Immature natural killer cell (primary cell): ENCODE measurements at regions not wholly inside any gene's neighbourhood (a gene's known extent, or its start where the extent isn't known, plus 50 kb on each side); places are given as distances from the start of the nearest gene placed in this dataset.

ENCODE experiments used
- DNase-seq, 3 donors: peaks; one replicate each; pipeline ENCODE4 v3.0.0; 2022; ENCODE audit warnings: mixed read lengths in 1 of 3
- H3K27ac Mint-ChIP-seq, 6 donors: one replicate each; pipeline ENCODE4 v1.8.0; 2020; ENCODE audit warnings: mixed read lengths in 6 of 6, mild to moderate bottlenecking in 5 of 6, inconsistent platforms in 4 of 6, moderate library complexity in 3 of 6
- H3K27me3 Mint-ChIP-seq, 3 donors: one replicate each; pipeline ENCODE4 v1.8.0; 2020 to 2021; ENCODE audit warnings: low read depth in 3 of 3, mild to moderate bottlenecking in 3 of 3, mixed read lengths in 3 of 3, moderate library complexity in 3 of 3, inconsistent platforms in 1 of 3
- H3K36me3 Mint-ChIP-seq, 3 donors: one replicate each; pipeline ENCODE4 v1.8.0; 2020; ENCODE audit warnings: mixed read lengths in 3 of 3, inconsistent platforms in 2 of 3, mild to moderate bottlenecking in 2 of 3
- H3K4me1 Mint-ChIP-seq, 2 donors: one replicate each; pipeline ENCODE4 v1.8.0; 2020; ENCODE audit warnings: inconsistent platforms in 2 of 2, mild to moderate bottlenecking in 2 of 2, mixed read lengths in 2 of 2, moderate library complexity in 1 of 2
- H3K4me3 Mint-ChIP-seq, 5 donors: one replicate each; pipeline ENCODE4 v1.8.0; 2020; ENCODE audit warnings: mild to moderate bottlenecking in 5 of 5, mixed read lengths in 5 of 5, inconsistent platforms in 3 of 5, moderate library complexity in 3 of 5
- H3K9me3 Mint-ChIP-seq, 6 donors: one replicate each; pipeline ENCODE4 v1.8.0; 2020; ENCODE audit warnings: mild to moderate bottlenecking in 6 of 6, mixed read lengths in 6 of 6, inconsistent platforms in 4 of 6, moderate library complexity in 3 of 6

DNA sequence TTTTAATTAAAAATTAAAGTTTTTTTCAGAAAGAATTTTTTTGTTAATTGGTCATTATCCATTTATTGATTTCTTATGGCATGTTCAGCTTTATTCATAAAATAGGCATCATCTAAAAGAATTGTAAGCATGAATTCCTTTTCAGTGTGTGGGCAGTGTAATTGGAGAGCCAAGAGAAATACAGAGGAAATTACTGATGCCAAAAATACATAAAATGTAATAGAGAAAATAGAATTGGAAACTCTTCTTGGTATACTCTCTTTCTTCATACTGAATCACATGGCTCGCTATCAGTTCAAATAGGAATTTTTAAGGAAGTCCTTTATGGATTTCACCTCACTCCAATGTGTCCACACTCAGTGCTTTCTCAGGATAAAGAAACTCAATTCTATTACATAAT, 663.6 kb upstream of the NRXN1 start:
- Mint-ChIP-seq H3K4me1 (no peaks in the 10 kb centered on the region), H3K4me3 (no peak overlapping the region), H3K27ac (no peak overlapping the region), H3K27me3 (no peaks in the 10 kb centered on the region), H3K36me3 (no peaks in the 10 kb centered on the region), H3K9me3 (peaks cover 0 to 34% (median 12%) of the 10 kb centered on the region in 6 donors)
- no peak for DNase-seq

DNA sequence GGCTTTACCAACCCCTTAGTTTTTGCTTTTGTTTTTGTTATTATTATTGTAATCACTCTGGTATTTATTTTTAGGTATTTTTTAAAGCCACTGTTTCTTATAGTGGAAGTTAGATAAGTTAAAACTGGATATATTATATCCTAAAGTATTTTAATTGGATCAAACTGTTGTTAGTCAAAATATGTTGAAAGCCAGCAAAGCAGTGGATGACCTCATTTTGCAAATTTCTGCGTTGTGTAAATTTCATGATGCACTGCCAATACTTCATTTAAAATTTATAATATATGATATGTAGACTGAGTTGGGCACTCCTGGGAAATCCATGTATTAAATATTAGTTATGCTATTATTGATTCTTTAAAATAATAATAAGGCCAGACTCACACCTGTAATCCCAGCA, 661.7 kb upstream of the NRXN1 start:
- Mint-ChIP-seq H3K4me3 (no peak overlapping the region), H3K27me3 (no peaks in the 10 kb centered on the region), H3K4me1 (no peaks in the 10 kb centered on the region), H3K36me3 (no peaks in the 10 kb centered on the region), H3K9me3 (peaks cover 0 to 26% (median 13%) of the 10 kb centered on the region in 6 donors), H3K27ac (no peak overlapping the region)
- no peak for DNase-seq

DNA sequence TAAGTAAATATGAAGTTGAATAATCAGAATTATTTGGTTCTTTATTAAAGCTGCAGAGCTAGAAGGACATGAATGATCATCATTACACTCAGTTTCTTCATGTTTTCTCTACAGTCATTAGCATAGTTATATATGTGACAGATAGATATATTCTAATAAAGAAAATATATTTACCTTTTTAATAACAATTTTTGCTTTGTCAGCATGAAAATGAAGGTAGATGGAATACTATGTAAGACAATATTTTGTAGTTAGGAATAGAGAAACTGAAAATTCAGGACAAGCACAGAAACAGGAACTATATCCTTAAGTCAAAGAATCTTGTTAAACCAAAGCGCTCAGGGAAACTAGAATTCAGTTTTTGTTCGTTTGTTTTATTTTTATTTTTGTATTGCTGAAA, 649.9 kb upstream of the NRXN1 start:
- H3K4me1 Mint-ChIP-seq, result no peaks in the 10 kb centered on the region
- no peak overlapping the region for H3K4me3 Mint-ChIP-seq
- peaks cover 8 to 45% (median 20%) of the 10 kb centered on the region in 6 donors for H3K9me3 Mint-ChIP-seq
- no peaks in the 10 kb centered on the region for H3K36me3 Mint-ChIP-seq
- H3K27ac Mint-ChIP-seq, result no peak overlapping the region
- H3K27me3 Mint-ChIP-seq, result no peaks in the 10 kb centered on the region
- DNase-seq, result no peak

DNA sequence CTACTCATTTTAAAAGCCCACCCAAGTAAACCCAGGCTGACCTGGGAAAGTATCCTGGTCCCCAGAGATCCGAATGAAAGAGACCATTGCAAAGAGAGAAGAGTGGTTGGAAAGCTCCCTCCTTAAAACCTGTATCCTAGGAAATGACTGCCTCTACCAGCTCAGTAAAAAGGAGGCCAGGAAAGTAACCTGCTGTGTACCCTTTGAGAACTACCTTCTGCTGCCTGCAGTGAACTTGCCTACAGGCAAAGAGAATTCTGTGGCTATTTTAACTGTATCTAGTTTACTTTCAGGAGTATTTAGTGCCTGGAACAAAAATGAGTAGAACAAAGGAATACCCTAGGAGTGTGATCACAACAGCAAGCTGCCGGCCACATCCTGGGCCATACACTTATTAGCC, 641.7 kb upstream of the NRXN1 start:
- no peak for DNase-seq
- Mint-ChIP-seq H3K4me1 (no peaks in the 10 kb centered on the region), H3K36me3 (no peaks in the 10 kb centered on the region), H3K4me3 (no peak overlapping the region), H3K27ac (no peak overlapping the region), H3K27me3 (peaks cover 0 to 1% (median 0%) of the 10 kb centered on the region in 3 donors), H3K9me3 (peaks cover 4 to 52% (median 17%) of the 10 kb centered on the region in 6 donors)

DNA sequence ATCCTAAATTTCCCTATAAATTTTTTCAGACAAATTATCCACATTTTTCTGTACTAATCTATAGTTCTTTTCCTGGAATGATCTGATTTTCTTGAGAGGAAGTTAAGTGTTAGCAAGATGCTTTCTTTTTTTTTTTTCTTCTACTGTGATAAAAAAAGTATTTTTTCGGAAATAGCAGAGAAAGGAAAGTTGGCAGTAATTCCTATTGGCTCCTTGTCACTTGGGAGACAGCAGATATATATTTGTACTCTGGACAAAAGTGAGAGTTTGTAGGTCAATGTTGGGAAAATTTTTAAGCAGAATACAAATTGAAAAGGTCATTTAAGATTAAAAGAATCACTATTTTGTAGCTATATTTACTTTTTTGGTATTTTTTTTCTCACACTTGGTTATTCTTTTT, 635.7 kb upstream of the NRXN1 start:
- H3K27ac Mint-ChIP-seq, result no peak overlapping the region

DNA sequence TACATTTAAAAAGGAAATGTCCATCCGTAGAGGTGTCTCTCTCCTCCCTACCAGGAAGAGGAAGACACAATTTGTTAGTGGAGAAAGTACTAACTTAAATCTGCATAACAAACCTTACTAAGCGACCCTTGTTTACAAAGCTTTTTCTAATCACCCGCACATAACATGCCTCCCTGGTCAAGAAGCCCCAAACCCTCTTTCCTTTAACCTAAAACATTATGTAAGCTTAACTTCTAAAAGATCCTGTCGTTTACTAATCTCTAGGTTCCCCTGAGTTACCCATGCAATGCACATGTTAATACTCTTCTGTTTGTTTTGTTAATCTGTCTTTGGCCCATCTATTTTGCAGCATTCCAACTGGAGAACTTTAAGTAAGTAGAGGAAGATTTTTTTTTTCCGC, 630.3 kb upstream of the NRXN1 start:
- no peak overlapping the region for H3K27ac Mint-ChIP-seq
- peaks cover 2 to 47% (median 27%) of the 10 kb centered on the region in 6 donors for H3K9me3 Mint-ChIP-seq
- DNase-seq, result no peak
- no peak overlapping the region for H3K4me3 Mint-ChIP-seq
- no peaks in the 10 kb centered on the region for H3K27me3 Mint-ChIP-seq
- no peaks in the 10 kb centered on the region for H3K4me1 Mint-ChIP-seq
- H3K36me3 Mint-ChIP-seq, result no peaks in the 10 kb centered on the region

More for the DNA sequence above, 635.7 kb upstream of the NRXN1 start:
- no peak overlapping the region for H3K4me3 Mint-ChIP-seq
- no peak for DNase-seq
- no peaks in the 10 kb centered on the region for H3K27me3 Mint-ChIP-seq
- H3K36me3 Mint-ChIP-seq, result no peaks in the 10 kb centered on the region
- peaks cover 2 to 45% (median 23%) of the 10 kb centered on the region in 6 donors for H3K9me3 Mint-ChIP-seq
- no peaks in the 10 kb centered on the region for H3K4me1 Mint-ChIP-seq

DNA sequence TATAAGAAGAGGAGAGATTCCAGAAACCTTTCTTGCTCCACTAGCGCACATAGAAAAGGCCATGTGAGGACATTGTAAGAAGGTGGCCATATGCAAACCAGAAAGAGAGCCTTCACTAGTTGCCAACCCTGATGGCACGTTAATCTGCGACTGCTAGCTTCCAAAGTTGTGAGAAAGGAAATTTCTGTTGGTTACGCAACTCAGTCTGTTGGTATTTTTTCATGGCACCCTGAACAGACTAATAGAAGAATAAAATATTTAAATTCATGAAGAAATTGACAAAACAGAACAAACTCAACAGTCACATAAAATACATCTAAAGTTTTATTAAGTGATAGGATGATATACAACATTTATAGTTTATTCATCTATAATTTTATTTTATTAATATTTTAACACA, 625.9 kb upstream of the NRXN1 start:
- Mint-ChIP-seq H3K27ac (no peak overlapping the region), H3K9me3 (peaks cover 14 to 57% (median 32%) of the 10 kb centered on the region in 6 donors), H3K4me1 (no peaks in the 10 kb centered on the region), H3K4me3 (no peak overlapping the region), H3K36me3 (no peaks in the 10 kb centered on the region), H3K27me3 (no peaks in the 10 kb centered on the region)
- DNase-seq, result no peak

DNA sequence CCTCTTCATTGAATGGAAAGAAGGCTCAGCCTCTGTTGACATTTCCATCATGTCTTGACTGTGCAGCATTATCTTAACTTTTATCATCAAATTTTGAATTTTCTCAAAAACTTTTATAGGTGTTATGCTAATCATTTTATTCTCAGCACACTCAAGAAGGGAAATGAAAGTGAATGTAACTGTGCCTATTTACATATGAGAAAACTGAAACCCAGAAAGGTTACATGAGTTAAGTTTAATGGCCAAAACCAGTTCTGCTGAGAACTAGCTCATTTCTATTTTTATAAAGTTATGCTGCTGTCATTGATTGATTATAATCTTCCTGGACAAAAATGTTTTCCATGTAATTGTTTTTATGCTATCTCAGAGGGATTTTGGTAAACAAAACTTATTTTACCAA, 618.8 kb upstream of the NRXN1 start:
- Mint-ChIP-seq H3K27me3 (peaks cover 0 to 2% (median 0%) of the 10 kb centered on the region in 3 donors), H3K4me1 (no peaks in the 10 kb centered on the region), H3K4me3 (no peak overlapping the region), H3K36me3 (no peaks in the 10 kb centered on the region), H3K9me3 (peaks cover 12 to 38% (median 24%) of the 10 kb centered on the region in 6 donors), H3K27ac (no peak overlapping the region)
- no peak for DNase-seq

DNA sequence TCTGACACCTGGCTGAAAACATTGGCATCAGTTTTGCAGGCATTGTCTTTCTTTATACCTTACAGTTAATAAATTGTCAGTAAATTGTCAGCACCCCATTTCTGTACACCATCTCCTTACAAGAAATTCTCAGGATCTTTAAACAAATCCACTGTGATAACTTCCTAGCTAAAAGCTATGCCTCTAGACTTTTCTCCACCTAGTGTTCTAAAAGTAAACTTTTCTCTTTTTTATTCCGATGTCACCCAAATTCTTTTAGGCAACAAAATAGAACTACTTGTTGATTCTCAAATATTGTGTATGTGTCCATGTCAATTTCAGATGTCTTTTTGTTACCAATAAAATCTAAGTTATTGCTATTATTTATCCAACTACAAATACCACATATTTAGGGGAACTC, 617.4 kb upstream of the NRXN1 start:
- peaks cover 0 to 2% (median 0%) of the 10 kb centered on the region in 3 donors for H3K27me3 Mint-ChIP-seq
- H3K36me3 Mint-ChIP-seq, result no peaks in the 10 kb centered on the region
- H3K9me3 Mint-ChIP-seq, result peaks cover 15 to 42% (median 30%) of the 10 kb centered on the region in 6 donors
- H3K4me3 Mint-ChIP-seq, result no peak overlapping the region
- H3K27ac Mint-ChIP-seq, result no peak overlapping the region
- no peaks in the 10 kb centered on the region for H3K4me1 Mint-ChIP-seq
- DNase-seq, result no peak

DNA sequence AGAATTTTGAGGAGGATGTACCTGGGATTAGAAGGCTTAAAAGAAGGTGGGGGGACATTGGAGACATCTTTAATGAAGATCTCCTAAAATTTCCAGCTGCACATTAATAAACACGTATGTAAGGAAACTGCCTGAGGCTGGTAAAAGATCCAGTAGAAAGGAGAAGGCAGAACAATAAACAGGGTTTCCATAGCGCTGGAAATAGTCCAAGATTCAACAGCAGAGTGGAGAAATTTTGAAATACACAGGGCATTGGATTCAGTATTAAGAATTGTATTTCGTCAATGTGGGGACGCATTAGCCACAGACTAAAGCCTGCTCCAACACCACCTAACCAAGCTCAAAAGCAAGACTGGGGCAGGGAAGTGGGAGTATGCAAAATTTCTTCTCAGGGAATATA, 606.9 kb upstream of the NRXN1 start:
- peaks cover 0 to 1% (median 0%) of the 10 kb centered on the region in 3 donors for H3K27me3 Mint-ChIP-seq
- H3K27ac Mint-ChIP-seq, result no peak overlapping the region
- no peaks in the 10 kb centered on the region for H3K4me1 Mint-ChIP-seq
- DNase-seq, result no peak
- H3K9me3 Mint-ChIP-seq, result peaks cover 11 to 66% (median 40%) of the 10 kb centered on the region in 6 donors
- no peaks in the 10 kb centered on the region for H3K36me3 Mint-ChIP-seq
- H3K4me3 Mint-ChIP-seq, result no peak overlapping the region

DNA sequence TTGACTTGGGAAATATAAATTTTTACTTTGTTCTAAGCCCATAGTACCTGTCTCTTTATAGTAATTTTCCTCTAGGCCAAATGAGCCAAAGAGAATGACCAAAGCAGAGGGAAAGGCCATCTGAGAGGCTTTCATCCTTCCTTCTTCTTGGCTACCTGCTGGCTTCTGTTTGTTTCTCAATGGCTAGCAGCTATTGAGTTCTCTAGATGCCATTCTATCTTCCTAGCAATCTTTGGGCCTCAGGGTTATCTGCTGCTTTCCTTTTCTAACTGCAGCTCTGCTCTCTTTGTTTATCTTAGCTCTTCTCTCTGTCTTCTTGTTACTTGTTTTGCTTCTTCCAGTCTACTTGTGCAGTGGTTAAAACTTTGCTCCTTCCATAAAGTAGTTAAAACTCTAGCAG, 601.1 kb upstream of the NRXN1 start:
- no peaks in the 10 kb centered on the region for H3K36me3 Mint-ChIP-seq
- peaks cover 0 to 1% (median 0%) of the 10 kb centered on the region in 3 donors for H3K27me3 Mint-ChIP-seq
- no peak for DNase-seq
- no peaks in the 10 kb centered on the region for H3K4me1 Mint-ChIP-seq
- H3K27ac Mint-ChIP-seq, result no peak overlapping the region
- H3K9me3 Mint-ChIP-seq, result peaks cover 0 to 57% (median 30%) of the 10 kb centered on the region in 6 donors
- no peak overlapping the region for H3K4me3 Mint-ChIP-seq

DNA sequence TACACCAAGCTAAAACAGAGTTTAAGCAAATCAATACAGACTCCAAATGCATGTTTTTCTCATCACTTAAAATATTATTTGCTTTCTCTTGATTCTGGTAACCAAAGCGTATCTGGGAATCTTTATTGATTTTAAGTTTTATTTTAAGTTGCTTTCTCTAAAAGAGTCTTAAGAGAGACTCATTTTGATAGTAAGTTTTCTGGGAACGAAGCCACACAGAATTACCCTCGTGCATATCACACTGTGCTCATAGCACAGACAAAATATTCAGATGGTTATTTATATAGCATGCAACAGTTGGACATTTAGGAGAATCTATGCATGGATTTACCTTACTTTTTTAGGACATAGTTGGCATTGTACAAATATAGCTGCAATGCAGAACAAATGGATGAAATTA, 597.5 kb upstream of the NRXN1 start:
- no peak for DNase-seq
- Mint-ChIP-seq H3K9me3 (peaks cover 0 to 41% (median 24%) of the 10 kb centered on the region in 6 donors), H3K27me3 (no peaks in the 10 kb centered on the region), H3K4me3 (no peak overlapping the region), H3K27ac (no peak overlapping the region), H3K4me1 (no peaks in the 10 kb centered on the region), H3K36me3 (no peaks in the 10 kb centered on the region)

DNA sequence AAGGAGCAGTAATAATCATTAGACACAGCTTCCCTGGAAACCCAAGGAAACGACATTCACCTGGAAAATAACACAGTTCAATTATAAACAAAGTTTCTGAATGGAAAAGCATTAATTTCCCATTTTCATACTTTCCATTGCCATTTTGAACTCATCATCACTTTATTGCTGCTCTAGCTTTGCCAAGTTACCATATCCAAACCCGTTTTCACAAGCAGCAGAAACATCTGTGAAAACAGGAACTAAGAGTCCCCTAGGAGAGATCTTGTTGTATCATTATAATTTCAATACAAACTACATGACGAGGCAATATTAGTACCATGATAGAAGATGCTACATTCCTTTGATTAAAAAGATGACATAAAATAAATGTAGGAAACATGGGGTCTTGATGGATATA, 597.0 kb upstream of the NRXN1 start:
- no peak for DNase-seq
- Mint-ChIP-seq H3K36me3 (no peaks in the 10 kb centered on the region), H3K9me3 (peaks cover 0 to 39% (median 23%) of the 10 kb centered on the region in 6 donors)

DNA sequence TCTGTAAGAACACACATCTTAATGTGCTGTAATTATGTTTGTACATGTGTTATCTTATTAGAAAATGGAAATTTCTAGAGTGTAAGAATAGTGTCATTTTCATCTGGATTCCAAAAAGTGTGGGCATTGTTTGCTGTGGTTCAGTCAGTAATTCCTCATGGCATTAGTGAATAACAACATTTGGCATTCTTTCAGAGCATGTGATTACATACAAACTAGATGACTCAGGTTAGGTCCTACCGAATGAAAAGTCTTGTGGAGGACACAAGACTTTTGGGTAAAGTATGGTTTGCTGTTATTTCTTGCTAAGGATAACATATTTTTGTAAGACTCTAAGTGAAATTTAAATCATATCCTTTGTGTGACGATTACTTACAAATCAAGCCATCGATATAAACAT, 593.1 kb upstream of the NRXN1 start:
- DNase-seq, result no peak
- Mint-ChIP-seq H3K36me3 (no peaks in the 10 kb centered on the region), H3K4me1 (no peaks in the 10 kb centered on the region), H3K9me3 (peaks cover 3 to 52% (median 40%) of the 10 kb centered on the region in 6 donors), H3K27ac (no peak overlapping the region), H3K4me3 (no peak overlapping the region), H3K27me3 (no peaks in the 10 kb centered on the region)

More for the DNA sequence above, 597.0 kb upstream of the NRXN1 start:
- Mint-ChIP-seq H3K4me1 (no peaks in the 10 kb centered on the region), H3K27me3 (no peaks in the 10 kb centered on the region), H3K27ac (no peak overlapping the region), H3K4me3 (no peak overlapping the region)

DNA sequence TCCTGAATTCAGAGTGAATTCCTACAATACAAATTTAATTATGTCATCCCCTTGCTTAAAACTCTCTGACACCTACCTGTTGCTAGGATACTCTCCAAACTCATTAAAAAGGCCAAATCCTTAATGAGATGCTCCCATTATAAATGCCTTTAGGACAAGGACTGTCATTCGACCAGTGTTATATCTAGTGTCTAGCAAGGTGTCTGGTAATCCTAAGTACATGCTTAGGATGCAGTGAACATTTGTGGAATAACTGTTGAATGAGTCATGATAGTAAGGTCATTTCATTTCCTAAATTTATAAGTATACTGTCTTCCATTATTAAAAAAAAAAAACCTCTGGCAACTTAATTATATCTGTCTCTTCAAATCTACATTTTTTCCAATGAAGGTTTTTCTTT, 588.9 kb upstream of the NRXN1 start:
- H3K36me3 Mint-ChIP-seq, result no peaks in the 10 kb centered on the region
- H3K27ac Mint-ChIP-seq, result no peak overlapping the region

More for the DNA sequence above, 588.9 kb upstream of the NRXN1 start:
- DNase-seq, result no peak
- Mint-ChIP-seq H3K9me3 (peaks cover 13 to 63% (median 44%) of the 10 kb centered on the region in 6 donors), H3K27me3 (no peaks in the 10 kb centered on the region), H3K4me1 (no peaks in the 10 kb centered on the region), H3K4me3 (no peak overlapping the region)
